ENCODE measurements at regions not wholly inside any gene's neighbourhood (a gene's known extent, or its start where the extent isn't known, plus 50 kb on each side); places are given as distances from the start of the nearest gene placed in this dataset.

DNA sequence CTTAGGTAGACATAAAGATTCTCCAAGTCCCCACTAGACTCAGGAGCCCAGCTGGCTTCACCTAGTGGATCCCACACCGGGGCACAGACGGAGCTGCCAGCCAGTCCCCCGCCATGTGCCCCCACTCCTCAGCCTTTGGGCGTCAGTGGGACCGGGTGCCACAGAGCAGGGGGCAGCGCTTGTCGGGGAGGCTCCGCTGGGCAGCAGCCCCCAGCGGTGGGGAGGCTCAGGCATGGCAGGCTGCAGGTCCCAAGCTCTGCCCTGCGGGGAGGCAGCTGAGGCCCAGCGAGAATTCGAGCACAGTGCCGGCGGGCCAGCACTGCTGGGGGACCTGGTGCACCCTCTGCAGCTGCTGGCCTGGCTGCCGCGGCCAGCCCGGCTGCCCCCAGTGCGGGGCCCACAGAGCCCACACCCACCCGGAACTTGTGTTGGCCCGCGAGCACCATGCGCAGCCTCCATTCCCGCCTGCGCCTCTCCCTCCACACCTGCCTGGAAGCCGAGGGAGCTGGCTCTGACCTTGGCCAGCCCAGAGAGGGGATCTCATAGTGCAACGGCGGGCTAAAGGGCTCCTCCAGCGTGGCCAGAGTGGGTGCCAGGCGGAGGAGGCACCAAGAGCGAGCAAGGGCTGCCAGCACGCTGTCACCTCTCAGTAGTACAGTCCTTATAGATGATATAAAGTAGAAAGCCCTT, 390.7 kb downstream of the PLK2 start:
- DNase-seq (no peak), ATAC-seq (no peak)
- Mint-ChIP-seq H3K4me1 (peaks cover 0 to 5% (median 0%) of the 10 kb centered on the region in 7 donors), H3K9me3 (peaks cover 0 to 5% (median 0%) of the 10 kb centered on the region in 11 donors), H3K27ac (no peak overlapping the region), H3K4me3 (no peak overlapping the region), H3K36me3 (no peaks in the 10 kb centered on the region), H3K27me3 (no peaks in the 10 kb centered on the region)
- Histone ChIP-seq H3K4me1 (ENCODE audit: control insufficient read depth in 2 of 2, insufficient read depth in 2 of 2, low read length in 2 of 2) (no peaks in the 10 kb centered on the region), H3K27ac (ENCODE audit: low read depth, low read length) (no peak overlapping the region), H3K27me3 (ENCODE audit: control insufficient read depth in 2 of 2, insufficient read depth in 2 of 2, low read length in 2 of 2) (no peaks in the 10 kb centered on the region), H3K36me3 (ENCODE audit: control insufficient read depth in 2 of 3, insufficient read depth in 3 of 3, low read length in 3 of 3) (no peaks in the 10 kb centered on the region), H3K9me3 (ENCODE audit: control insufficient read depth in 2 of 3, low read length in 3 of 3) (no peaks in the 10 kb centered on the region), H3K4me3 (ENCODE audit: low read length) (no peak overlapping the region)
- POLR2A ChIA-PET, result no interaction called here
- intact Hi-C loops (cut with micrococcal nuclease), result no loop called here
- CTCF ChIA-PET, result no interaction called here

GRCh38 chr5:58066557-58066956, 393.3 kb downstream of the PLK2 start:
- ChIA-PET CTCF (no interaction called here), POLR2A (no interaction called here)
- no peak for DNase-seq
- intact Hi-C loops (cut with micrococcal nuclease), result no loop called here
- Histone ChIP-seq H3K27me3 (ENCODE audit: control insufficient read depth in 2 of 2, insufficient read depth in 2 of 2, low read length in 2 of 2) (no peaks in the 10 kb centered on the region), H3K27ac (ENCODE audit: low read depth, low read length) (no peak overlapping the region), H3K9me3 (ENCODE audit: control insufficient read depth in 2 of 3, low read length in 3 of 3) (no peaks in the 10 kb centered on the region), H3K36me3 (ENCODE audit: control insufficient read depth in 2 of 3, insufficient read depth in 3 of 3, low read length in 3 of 3) (no peaks in the 10 kb centered on the region), H3K4me3 (ENCODE audit: low read length) (no peak overlapping the region), H3K4me1 (ENCODE audit: control insufficient read depth in 2 of 2, insufficient read depth in 2 of 2, low read length in 2 of 2) (no peaks in the 10 kb centered on the region)
- no peak for ATAC-seq
- H3K27me3 Mint-ChIP-seq, result peaks cover 0 to 7% (median 0%) of the 10 kb centered on the region in 5 donors
- no peak overlapping the region for H3K4me3 Mint-ChIP-seq
- H3K4me1 Mint-ChIP-seq, result no peaks in the 10 kb centered on the region
- H3K27ac Mint-ChIP-seq, result no peak overlapping the region
- H3K9me3 Mint-ChIP-seq, result peaks cover 0 to 5% (median 0%) of the 10 kb centered on the region in 11 donors
- H3K36me3 Mint-ChIP-seq, result no peaks in the 10 kb centered on the region

DNA sequence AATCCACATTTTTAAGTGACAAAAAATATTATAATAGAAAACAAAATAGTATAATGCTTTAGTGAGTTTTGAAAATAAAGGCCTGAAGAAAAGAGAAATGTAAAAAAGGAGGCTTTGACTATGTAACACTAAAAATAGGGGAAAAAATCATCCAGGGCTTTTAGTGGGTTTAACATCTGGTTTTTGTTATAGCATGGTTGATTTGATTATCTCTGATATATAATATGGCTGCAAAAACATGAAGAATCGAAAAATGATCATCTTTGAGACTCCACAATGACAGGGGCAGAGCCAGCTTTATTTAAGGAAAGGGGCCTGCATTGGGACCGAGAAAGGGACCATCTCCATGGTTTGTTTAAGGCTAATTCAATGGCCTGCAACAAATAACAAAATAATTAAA, 393.8 kb downstream of the PLK2 start:
- no peak overlapping the region for H3K4me3 Mint-ChIP-seq
- intact Hi-C loops (cut with micrococcal nuclease), result no loop called here
- Histone ChIP-seq H3K36me3 (ENCODE audit: control insufficient read depth in 2 of 3, insufficient read depth in 3 of 3, low read length in 3 of 3) (no peaks in the 10 kb centered on the region), H3K4me3 (ENCODE audit: low read length) (no peak overlapping the region), H3K27me3 (ENCODE audit: control insufficient read depth in 2 of 2, insufficient read depth in 2 of 2, low read length in 2 of 2) (no peaks in the 10 kb centered on the region), H3K4me1 (ENCODE audit: control insufficient read depth in 2 of 2, insufficient read depth in 2 of 2, low read length in 2 of 2) (no peaks in the 10 kb centered on the region), H3K9me3 (ENCODE audit: control insufficient read depth in 2 of 3, low read length in 3 of 3) (no peaks in the 10 kb centered on the region), H3K27ac (ENCODE audit: low read depth, low read length) (no peak overlapping the region)
- peaks cover 0 to 5% (median 0%) of the 10 kb centered on the region in 11 donors for H3K9me3 Mint-ChIP-seq
- H3K4me1 Mint-ChIP-seq, result no peaks in the 10 kb centered on the region
- ATAC-seq, result no peak
- no peak overlapping the region for H3K27ac Mint-ChIP-seq
- ChIA-PET CTCF (no interaction called here), POLR2A (no interaction called here)
- DNase-seq, result no peak
- peaks cover 0 to 7% (median 0%) of the 10 kb centered on the region in 5 donors for H3K27me3 Mint-ChIP-seq
- H3K36me3 Mint-ChIP-seq, result no peaks in the 10 kb centered on the region

- ATAC-seq, result no peak
- no peaks in the 10 kb centered on the region for H3K4me1 ChIP-seq (ENCODE audit: control insufficient read depth in 2 of 2, insufficient read depth in 2 of 2, low read length in 2 of 2)
- intact Hi-C loops (cut with micrococcal nuclease), result no loop called here
- Mint-ChIP-seq H3K36me3 (no peaks in the 10 kb centered on the region), H3K4me1 (no peaks in the 10 kb centered on the region), H3K4me3 (no peak overlapping the region), H3K27me3 (peaks cover 0 to 7% (median 0%) of the 10 kb centered on the region in 5 donors), H3K27ac (no peak overlapping the region), H3K9me3 (peaks cover 0 to 5% (median 0%) of the 10 kb centered on the region in 11 donors)
- ChIA-PET CTCF (no interaction called here), POLR2A (no interaction called here)
- no peak overlapping the region for H3K27ac ChIP-seq (ENCODE audit: low read depth, low read length)
- no peaks in the 10 kb centered on the region for H3K36me3 ChIP-seq (ENCODE audit: control insufficient read depth in 2 of 3, insufficient read depth in 3 of 3, low read length in 3 of 3)
- H3K9me3 ChIP-seq (ENCODE audit: control insufficient read depth in 2 of 3, low read length in 3 of 3), result no peaks in the 10 kb centered on the region
- no peak overlapping the region for H3K4me3 ChIP-seq (ENCODE audit: low read length)
- DNase-seq, result no peak
- H3K27me3 ChIP-seq (ENCODE audit: control insufficient read depth in 2 of 2, insufficient read depth in 2 of 2, low read length in 2 of 2), result no peaks in the 10 kb centered on the region
These were observed 395.1 kb downstream of the PLK2 start for GRCh38 chr5:58064801-58065200.

GRCh38 chr5:58060996-58061395, 398.9 kb downstream of the PLK2 start:
- Histone ChIP-seq H3K4me1 (ENCODE audit: control insufficient read depth in 2 of 2, insufficient read depth in 2 of 2, low read length in 2 of 2) (no peaks in the 10 kb centered on the region), H3K27ac (ENCODE audit: low read depth, low read length) (no peak overlapping the region), H3K36me3 (ENCODE audit: control insufficient read depth in 2 of 3, insufficient read depth in 3 of 3, low read length in 3 of 3) (no peaks in the 10 kb centered on the region), H3K27me3 (ENCODE audit: control insufficient read depth in 2 of 2, insufficient read depth in 2 of 2, low read length in 2 of 2) (no peaks in the 10 kb centered on the region), H3K4me3 (ENCODE audit: low read length) (no peak overlapping the region), H3K9me3 (ENCODE audit: control insufficient read depth in 2 of 3, low read length in 3 of 3) (no peaks in the 10 kb centered on the region)
- DNase-seq (no peak), ATAC-seq (no peak)
- Mint-ChIP-seq H3K36me3 (no peaks in the 10 kb centered on the region), H3K4me3 (no peak overlapping the region), H3K27ac (no peak overlapping the region), H3K9me3 (peaks cover 0 to 2% (median 0%) of the 10 kb centered on the region in 11 donors), H3K4me1 (no peaks in the 10 kb centered on the region), H3K27me3 (peaks cover 0 to 8% (median 0%) of the 10 kb centered on the region in 5 donors)
- CTCF ChIA-PET, result no interaction called here
- intact Hi-C loops (cut with micrococcal nuclease), result no loop called here
- POLR2A ChIA-PET, result no interaction called here

DNA sequence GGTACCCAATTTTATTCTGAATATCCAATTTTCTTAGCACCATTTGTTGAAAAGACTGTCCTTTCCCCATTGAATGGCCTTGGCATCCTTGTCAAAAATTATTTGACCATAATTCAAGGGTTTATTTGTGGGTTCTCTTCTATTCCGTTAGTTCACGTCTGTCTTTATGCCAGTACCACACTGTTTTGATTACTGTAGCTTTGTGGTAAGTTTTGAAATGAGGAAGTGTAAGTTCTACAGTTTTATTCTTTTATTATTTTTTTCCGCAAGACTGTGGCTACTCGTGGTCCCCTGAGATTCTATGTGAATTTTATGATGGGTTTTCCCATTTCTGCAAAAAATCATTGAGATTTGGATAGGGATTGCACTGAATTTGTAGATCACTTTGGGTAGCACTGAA, 402.6 kb downstream of the PLK2 start:
- DNase-seq (no peak), ATAC-seq (no peak)

DNA sequence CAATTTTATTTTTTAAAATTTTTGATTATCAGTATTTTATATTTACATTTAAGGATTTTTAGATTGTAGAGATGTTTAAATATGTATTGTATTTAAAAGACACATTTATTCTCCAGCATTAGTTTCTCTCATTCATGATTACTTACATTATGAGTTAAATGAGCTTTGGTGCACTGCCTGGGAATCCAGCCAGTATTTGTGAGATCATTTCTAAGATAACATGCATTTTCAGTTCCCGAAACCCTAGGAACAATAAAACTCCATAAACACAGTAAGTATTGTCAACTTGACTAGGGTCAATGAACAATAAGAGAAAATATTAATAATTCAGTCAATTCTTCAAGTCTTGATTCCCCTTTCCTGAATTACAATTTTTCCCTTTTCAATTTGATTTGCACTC, 403.3 kb downstream of the PLK2 start:
- no peaks in the 10 kb centered on the region for H3K36me3 Mint-ChIP-seq
- H3K9me3 Mint-ChIP-seq, result peaks cover 0 to 9% (median 2%) of the 10 kb centered on the region in 11 donors
- no peak overlapping the region for H3K27ac Mint-ChIP-seq
- H3K27ac ChIP-seq (ENCODE audit: low read depth, low read length), result no peak overlapping the region
- H3K4me1 Mint-ChIP-seq, result no peaks in the 10 kb centered on the region
- H3K27me3 ChIP-seq (ENCODE audit: control insufficient read depth in 2 of 2, insufficient read depth in 2 of 2, low read length in 2 of 2), result no peaks in the 10 kb centered on the region
- CTCF ChIA-PET, result no interaction called here
- DNase-seq (no peak), ATAC-seq (no peak)
- H3K27me3 Mint-ChIP-seq, result peaks cover 0 to 5% (median 0%) of the 10 kb centered on the region in 5 donors
- no peaks in the 10 kb centered on the region for H3K36me3 ChIP-seq (ENCODE audit: control insufficient read depth in 2 of 3, insufficient read depth in 3 of 3, low read length in 3 of 3)
- intact Hi-C loops (cut with micrococcal nuclease), result no loop called here
- H3K4me3 Mint-ChIP-seq, result no peak overlapping the region
- POLR2A ChIA-PET, result no interaction called here
- no peak overlapping the region for H3K4me3 ChIP-seq (ENCODE audit: low read length)
- H3K4me1 ChIP-seq (ENCODE audit: control insufficient read depth in 2 of 2, insufficient read depth in 2 of 2, low read length in 2 of 2), result no peaks in the 10 kb centered on the region
- H3K9me3 ChIP-seq (ENCODE audit: control insufficient read depth in 2 of 3, low read length in 3 of 3), result no peaks in the 10 kb centered on the region

More for the DNA sequence above, 402.6 kb downstream of the PLK2 start:
- Histone ChIP-seq H3K36me3 (ENCODE audit: control insufficient read depth in 2 of 3, insufficient read depth in 3 of 3, low read length in 3 of 3) (no peaks in the 10 kb centered on the region), H3K4me3 (ENCODE audit: low read length) (no peak overlapping the region), H3K4me1 (ENCODE audit: control insufficient read depth in 2 of 2, insufficient read depth in 2 of 2, low read length in 2 of 2) (no peaks in the 10 kb centered on the region), H3K9me3 (ENCODE audit: control insufficient read depth in 2 of 3, low read length in 3 of 3) (no peaks in the 10 kb centered on the region), H3K27me3 (ENCODE audit: control insufficient read depth in 2 of 2, insufficient read depth in 2 of 2, low read length in 2 of 2) (no peaks in the 10 kb centered on the region), H3K27ac (ENCODE audit: low read depth, low read length) (no peak overlapping the region)
- ChIA-PET CTCF (no interaction called here), POLR2A (no interaction called here)
- no peak overlapping the region for H3K4me3 Mint-ChIP-seq
- H3K27ac Mint-ChIP-seq, result no peak overlapping the region
- intact Hi-C loops (cut with micrococcal nuclease), result no loop called here
- H3K9me3 Mint-ChIP-seq, result peaks cover 0 to 7% (median 1%) of the 10 kb centered on the region in 11 donors
- no peaks in the 10 kb centered on the region for H3K4me1 Mint-ChIP-seq
- no peaks in the 10 kb centered on the region for H3K36me3 Mint-ChIP-seq
- H3K27me3 Mint-ChIP-seq, result peaks cover 0 to 5% (median 0%) of the 10 kb centered on the region in 5 donors

All from naive thymus-derived CD4-positive, alpha-beta T cell (primary cell).